NCI-H82 treated with DMSO at 0.1 percent for 48 hours (cell line): ENCODE measurements at regions not wholly inside any gene's neighbourhood (a gene's known extent, or its start where the extent isn't known, plus 50 kb on each side); places are given as distances from the start of the nearest gene placed in this dataset.

Experiments used
- DNase-seq: peaks from one replicate; lab custom pipeline; 2025; ENCODE audit not compliant: unreplicated experiment; lab: John Stamatoyannopoulos, UW

GRCh38 chr12:111160350-111161241 is 208.3 kb downstream of the PHETA1 start:
- peak; percentile 71 for DNase-seq

- DNase-seq, result no peak
Measured at GRCh38 chr12:111158992-111159391, 209.9 kb downstream of the PHETA1 start.

DNA sequence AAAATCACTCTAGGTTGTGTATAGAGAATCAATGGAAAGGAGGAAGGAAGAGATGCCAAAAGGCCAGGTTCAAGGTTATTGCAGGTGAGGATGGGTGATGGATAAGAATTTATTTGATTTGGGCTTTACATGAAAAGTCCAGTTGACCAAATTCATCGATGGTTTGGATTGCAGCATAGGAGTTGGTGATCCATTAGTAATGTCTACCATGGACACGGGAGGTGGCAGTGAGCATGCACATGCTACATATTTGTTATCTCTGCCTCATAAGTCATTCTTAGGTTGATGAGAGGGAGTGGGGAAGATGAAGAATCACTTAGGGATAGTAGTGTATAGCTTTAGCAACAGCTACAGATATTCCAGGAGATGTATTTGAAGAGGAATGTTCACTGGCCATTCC is 211.4 kb downstream of the PHETA1 start:
- DNase-seq, result no peak

GRCh38 chr12:111156304-111156703 is 212.6 kb downstream of the PHETA1 start:
- DNase-seq, result no peak

- DNase-seq, result no peak
Measured at GRCh38 chr12:111155521-111155920, 213.4 kb downstream of the PHETA1 start.

DNA sequence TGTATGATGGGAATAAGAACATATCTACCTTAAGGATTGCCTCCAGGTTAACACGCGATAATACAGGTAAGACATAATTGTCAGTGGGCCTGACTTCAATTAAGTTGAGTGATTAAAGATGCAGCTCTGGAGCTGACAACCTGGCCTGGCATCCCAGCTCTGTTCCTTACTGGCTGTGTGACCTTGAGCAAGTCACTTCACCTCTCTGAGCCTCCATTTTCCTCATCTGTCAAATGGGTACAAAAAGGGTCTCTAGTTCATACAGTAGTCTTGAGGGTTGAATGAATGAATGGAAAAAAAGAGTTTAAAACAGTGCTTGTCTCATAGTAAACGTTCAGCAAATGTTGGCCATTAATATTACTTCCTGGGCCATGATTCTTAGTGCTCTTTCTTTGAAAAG is 213.9 kb downstream of the PHETA1 start:
- no peak for DNase-seq

- no peak for DNase-seq
Measured at GRCh38 chr12:111154147-111154834, 214.6 kb downstream of the PHETA1 start.

- DNase-seq, result no peak
Measured at GRCh38 chr12:111152561-111152960, 216.3 kb downstream of the PHETA1 start.

- DNase-seq, result no peak
Measured at GRCh38 chr12:111150921-111151840, 217.7 kb downstream of the PHETA1 start.

- DNase-seq, result no peak
Measured at GRCh38 chr12:111150360-111150759, 218.5 kb downstream of the PHETA1 start.

- no peak for DNase-seq
Measured at GRCh38 chr12:111149299-111149698, 219.6 kb downstream of the PHETA1 start.

DNA sequence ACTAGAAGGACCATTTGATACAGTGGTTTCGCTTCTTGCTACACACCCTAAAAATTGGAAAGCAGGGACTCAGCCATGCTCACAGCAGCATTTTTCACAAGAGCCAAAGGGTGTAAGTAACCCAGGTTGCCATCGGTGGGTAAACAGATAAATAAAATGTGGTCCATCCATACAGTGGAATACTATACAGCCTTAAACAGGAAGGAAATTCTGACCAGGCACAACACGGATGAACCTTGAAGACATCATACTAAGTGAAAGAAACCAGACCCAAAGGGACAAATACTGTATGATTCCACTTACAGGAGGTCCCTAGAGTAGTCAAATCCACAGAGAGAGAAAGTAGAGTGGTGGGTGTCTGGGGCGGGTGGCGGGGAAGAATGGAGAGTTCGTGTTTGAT is 220.9 kb downstream of the PHETA1 start:
- DNase-seq, result no peak

GRCh38 chr12:111143271-111143670 is 222.9 kb upstream of the MYL2 start:
- no peak for DNase-seq

GRCh38 chr12:111141205-111141604 is 220.8 kb upstream of the MYL2 start:
- no peak for DNase-seq

DNA sequence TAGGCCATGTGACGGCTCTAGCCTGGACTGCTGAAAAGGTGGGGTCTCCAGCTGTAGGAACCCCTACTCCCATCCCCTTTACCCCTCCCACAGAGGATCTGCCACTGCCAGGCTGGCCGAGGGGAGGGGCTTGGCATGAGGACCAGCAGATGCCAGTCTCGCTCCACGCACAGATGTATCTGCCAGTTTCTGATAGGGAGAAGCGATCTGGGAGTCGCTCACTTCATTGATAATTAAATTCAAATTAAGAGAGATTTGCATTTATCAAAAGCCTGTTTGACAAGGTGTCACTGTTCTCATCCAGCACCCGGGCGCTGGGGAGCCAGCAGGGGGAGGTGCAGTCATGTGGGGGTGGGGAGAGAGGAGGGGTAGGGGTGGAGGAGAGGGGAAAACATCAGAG is 217.6 kb upstream of the MYL2 start:
- DNase-seq, result no peak

GRCh38 chr12:111135293-111135832 is 215.0 kb upstream of the MYL2 start:
- no peak for DNase-seq

GRCh38 chr12:111130336-111130735 is 210.0 kb upstream of the MYL2 start:
- DNase-seq, result no peak

GRCh38 chr12:111129149-111129767 is 208.9 kb upstream of the MYL2 start:
- peak; percentile 85 for DNase-seq

- no peak for DNase-seq
Measured at GRCh38 chr12:111126331-111126730, 206.0 kb upstream of the MYL2 start.

GRCh38 chr12:111124183-111124582 is 203.8 kb upstream of the MYL2 start:
- no peak for DNase-seq

GRCh38 chr12:111123390-111123789 is 203.0 kb upstream of the MYL2 start:
- DNase-seq, result no peak
